Brain microvascular endothelial cell (primary cell): ENCODE measurements at regions not wholly inside any gene's neighbourhood (a gene's known extent, or its start where the extent isn't known, plus 50 kb on each side); places are given as distances from the start of the nearest gene placed in this dataset.
A peak's percentile ranks its signal among the peaks of the same experiment; 100 is the strongest.

Experiments used
- DNase-seq: peaks from one replicate; pipeline ENCODE4 v3.0.0-alpha.2; 2020
- H3K27ac ChIP-seq: fragments of 250-450 bp; sonication (Bioruptor Pico); 2 replicates; pipeline ENCODE4 v1.5.1; 2020; ENCODE audit warnings: mild to moderate bottlenecking, moderate library complexity
- H3K27me3 ChIP-seq: fragments of 250-450 bp; sonication (Bioruptor Pico); replicated peaks from 2 replicates; pipeline ENCODE4 v1.5.1; 2020; ENCODE audit warnings: mild to moderate bottlenecking
- H3K36me3 ChIP-seq: fragments of 250-450 bp; sonication (Bioruptor Pico); replicated peaks from 2 replicates; pipeline ENCODE4 v1.5.1; 2020; ENCODE audit warnings: mild to moderate bottlenecking
- H3K4me3 ChIP-seq: 2 replicates; pipeline ENCODE4 v1.5.1; 2011; ENCODE audit warnings: low read depth, mild to moderate bottlenecking, control low read depth, low read length, moderate library complexity
- in situ Hi-C: cut with HindIII; loops from 2 replicates; pipeline ENCODE4 v1.10.0; 2017; ENCODE audit warnings: low sequenced_read_pairs, low pct_ligation_motif_present
- TF ChIP-seq, protein P1 (sequence below): IDR thresholded peaks from 2 replicates; pipeline ENCODE4 v1.5.1; 2011; ENCODE audit warnings: low read depth, mild to moderate bottlenecking, moderate library complexity, low read length, control low read depth, inconsistent platforms; ENCODE audit errors: missing control alignments

DNA sequence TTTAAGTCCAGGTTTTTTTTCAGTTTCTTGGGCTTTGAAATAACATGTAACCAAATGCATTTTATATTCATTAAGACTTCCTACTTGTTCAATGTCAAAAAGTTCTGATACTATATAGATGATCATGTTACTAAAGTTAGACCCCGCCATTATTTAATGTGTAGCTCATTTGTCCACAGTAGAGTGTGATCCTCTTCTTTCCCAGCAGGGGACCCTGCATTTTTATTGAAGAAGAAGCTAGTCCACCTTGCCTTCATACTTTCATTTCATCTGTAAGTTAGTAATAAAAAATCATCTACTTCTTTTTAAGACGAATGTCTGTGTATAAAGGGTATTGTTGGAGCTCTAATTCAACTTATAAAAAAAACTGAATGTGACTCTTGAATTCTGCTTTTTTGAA lies 404.6 kb downstream of the SI start:
- in situ Hi-C loops: no loop called here
- H3K27ac ChIP-seq: no peak overlapping the region
- H3K27me3 ChIP-seq: no peaks in the 10 kb centered on the region
- no peaks in the 10 kb centered on the region for H3K36me3 ChIP-seq
- DNase-seq: no peak
- TF ChIP-seq, protein P1, sequence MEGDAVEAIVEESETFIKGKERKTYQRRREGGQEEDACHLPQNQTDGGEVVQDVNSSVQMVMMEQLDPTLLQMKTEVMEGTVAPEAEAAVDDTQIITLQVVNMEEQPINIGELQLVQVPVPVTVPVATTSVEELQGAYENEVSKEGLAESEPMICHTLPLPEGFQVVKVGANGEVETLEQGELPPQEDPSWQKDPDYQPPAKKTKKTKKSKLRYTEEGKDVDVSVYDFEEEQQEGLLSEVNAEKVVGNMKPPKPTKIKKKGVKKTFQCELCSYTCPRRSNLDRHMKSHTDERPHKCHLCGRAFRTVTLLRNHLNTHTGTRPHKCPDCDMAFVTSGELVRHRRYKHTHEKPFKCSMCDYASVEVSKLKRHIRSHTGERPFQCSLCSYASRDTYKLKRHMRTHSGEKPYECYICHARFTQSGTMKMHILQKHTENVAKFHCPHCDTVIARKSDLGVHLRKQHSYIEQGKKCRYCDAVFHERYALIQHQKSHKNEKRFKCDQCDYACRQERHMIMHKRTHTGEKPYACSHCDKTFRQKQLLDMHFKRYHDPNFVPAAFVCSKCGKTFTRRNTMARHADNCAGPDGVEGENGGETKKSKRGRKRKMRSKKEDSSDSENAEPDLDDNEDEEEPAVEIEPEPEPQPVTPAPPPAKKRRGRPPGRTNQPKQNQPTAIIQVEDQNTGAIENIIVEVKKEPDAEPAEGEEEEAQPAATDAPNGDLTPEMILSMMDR: no peak
- H3K4me3 ChIP-seq: no peak overlapping the region

DNA sequence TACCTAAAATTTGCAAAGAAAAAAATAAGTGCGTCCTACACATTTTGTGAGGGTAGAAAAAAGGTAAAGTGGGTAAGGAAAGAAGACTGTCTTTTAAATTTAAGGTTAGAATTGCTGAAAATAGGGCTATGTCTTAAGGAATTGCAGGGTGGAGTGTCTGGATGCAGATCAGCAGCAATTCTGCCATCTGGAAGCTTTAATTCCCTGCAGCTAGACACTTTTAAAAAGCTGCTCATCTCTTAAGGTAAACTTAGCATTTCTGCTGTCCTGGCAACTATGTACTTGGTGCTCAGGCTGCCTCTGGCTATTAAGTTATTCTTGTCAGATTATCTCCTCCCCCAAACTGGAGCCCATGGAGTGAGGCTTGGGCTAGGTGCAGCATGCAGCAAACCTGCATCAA lies 420.2 kb downstream of the SI start:
- no peak overlapping the region for H3K4me3 ChIP-seq
- TF ChIP-seq, protein P1: no peak
- H3K27ac ChIP-seq: no peak overlapping the region
- in situ Hi-C loops: no loop called here
- H3K27me3 ChIP-seq: no peaks in the 10 kb centered on the region
- H3K36me3 ChIP-seq: no peaks in the 10 kb centered on the region
- DNase-seq: no peak

- Histone ChIP-seq H3K27me3 (no peaks in the 10 kb centered on the region), H3K27ac (no peak overlapping the region), H3K4me3 (no peak overlapping the region), H3K36me3 (no peaks in the 10 kb centered on the region)
- TF ChIP-seq, protein P1: no peak
- in situ Hi-C loops: no loop called here
- DNase-seq: no peak
Measured at GRCh38 chr3:164657631-164658030, 420.7 kb downstream of the SI start.

GRCh38 chr3:164655462-164655861 lies 422.8 kb downstream of the SI start:
- TF ChIP-seq, protein P1: no peak
- no peak for DNase-seq
- no peak overlapping the region for H3K4me3 ChIP-seq

GRCh38 chr3:164641071-164641470 lies 437.2 kb downstream of the SI start:
- Histone ChIP-seq H3K27ac (no peak overlapping the region), H3K4me3 (no peak overlapping the region), H3K36me3 (no peaks in the 10 kb centered on the region), H3K27me3 (no peaks in the 10 kb centered on the region)
- TF ChIP-seq, protein P1: no peak
- in situ Hi-C loops: no loop called here
- DNase-seq: peak; percentile 22

More at GRCh38 chr3:164655462-164655861, 422.8 kb downstream of the SI start:
- H3K27me3 ChIP-seq: no peaks in the 10 kb centered on the region
- H3K36me3 ChIP-seq: no peaks in the 10 kb centered on the region
- H3K27ac ChIP-seq: no peak overlapping the region
- in situ Hi-C loops: no loop called here

DNA sequence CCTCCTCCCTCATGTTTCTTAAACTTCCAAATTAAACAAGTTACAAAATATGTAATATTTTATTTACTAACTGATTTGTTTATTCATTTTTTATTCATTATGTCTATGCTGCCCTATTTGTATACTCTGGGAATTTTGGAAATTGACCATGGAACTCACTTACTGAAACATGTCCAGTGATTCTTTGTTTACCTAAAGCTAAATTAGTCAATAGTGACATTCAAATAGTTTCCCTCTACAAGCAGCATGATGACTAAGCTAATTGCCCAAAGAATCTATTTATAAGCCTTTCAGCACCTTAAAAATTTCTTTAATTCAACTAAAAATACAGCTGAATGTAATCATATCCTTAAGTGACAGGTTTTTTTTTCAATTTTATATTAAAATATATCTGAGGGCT lies 437.7 kb downstream of the SI start:
- Histone ChIP-seq H3K4me3 (no peak overlapping the region), H3K27me3 (no peaks in the 10 kb centered on the region), H3K36me3 (no peaks in the 10 kb centered on the region), H3K27ac (no peak overlapping the region)
- in situ Hi-C loops: no loop called here
- DNase-seq: no peak
- TF ChIP-seq, protein P1: no peak
